ENCODE measurements at regions not wholly inside any gene's neighbourhood (a gene's known extent, or its start where the extent isn't known, plus 50 kb on each side); places are given as distances from the start of the nearest gene placed in this dataset.

DNA sequence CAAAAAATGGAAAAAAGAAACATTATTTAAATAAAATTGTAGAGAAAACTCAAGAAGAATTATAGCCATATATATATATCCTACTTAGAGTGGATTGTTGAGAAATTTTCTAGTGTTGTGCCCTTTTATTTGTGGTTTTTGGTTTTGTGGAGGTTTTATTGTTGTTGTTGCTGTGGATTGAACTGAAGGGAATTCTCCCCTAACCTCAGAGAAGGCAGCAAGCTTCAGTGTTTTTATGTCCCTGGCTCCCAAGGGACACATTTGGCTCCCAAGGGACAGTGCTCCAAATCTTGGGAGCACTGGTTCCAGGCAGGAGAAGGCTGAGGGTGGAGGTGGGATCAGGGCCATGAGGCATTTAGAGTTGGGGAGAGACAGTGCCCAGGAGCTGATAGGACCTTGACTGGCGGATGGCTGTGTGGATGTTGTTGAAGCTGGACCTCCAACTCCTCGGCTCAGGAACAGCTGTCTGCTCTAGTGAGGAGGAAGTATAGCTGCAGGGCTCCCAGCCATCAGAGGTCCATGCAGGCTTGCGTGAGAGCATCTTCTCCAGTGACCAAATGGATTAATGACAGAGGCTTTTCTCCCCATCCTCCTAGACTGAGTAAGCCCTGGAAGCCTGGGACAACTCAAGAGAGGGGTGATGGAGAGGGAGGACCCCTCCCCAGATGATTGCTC lies 100.5 kb downstream of the TEX35 start:
- Histone ChIP-seq H3K9ac (ENCODE audit: low read length) (no peak overlapping the region), H3K27ac (ENCODE audit: low read depth, low read length) (no peak overlapping the region), H3K4me1 (ENCODE audit: control insufficient read depth in 1 of 2, insufficient read depth in 2 of 2, low read length in 2 of 2) (peaks cover 0 to 37% of the 10 kb centered on the region in 2 experiments; a peak in 2 of 4 replicates), H3K9me2 (ENCODE audit: insufficient read depth) (no peaks in the 10 kb centered on the region), H2AFZ (ENCODE audit: low read depth, low read length, poor library complexity, severe bottlenecking) (no peak overlapping the region), H4K20me1 (ENCODE audit: insufficient read depth) (no peaks in the 10 kb centered on the region), H3K36me3 (ENCODE audit: control insufficient read depth in 1 of 2, insufficient read depth in 2 of 2, low read length in 2 of 2) (no peaks in the 10 kb centered on the region), H3K27me3 (ENCODE audit: insufficient read depth, low read length) (no peaks in the 10 kb centered on the region), H3K4me3 (replicated peaks in 1 of 2; ENCODE audit: low read depth in 1 of 2, low read length in 2 of 2) (no peak overlapping the region), H3K79me2 (ENCODE audit: insufficient read depth, low read length) (no peaks in the 10 kb centered on the region), H3K4me2 (ENCODE audit: low read length) (no peak overlapping the region), H3K9me3 (ENCODE audit: control insufficient read depth in 1 of 2, insufficient read depth in 1 of 2, low read depth in 1 of 2, low read length in 2 of 2) (no peaks in the 10 kb centered on the region)
- ATAC-seq (no peak), DNase-seq (ENCODE audit: low read depth, low spot score) (no peak)
- intact Hi-C loops (cut with micrococcal nuclease): no loop called here
- no peak for TF ChIP-seq EZH2 (IDR thresholded peaks at IDR 0.05)
- TF ChIP-seq, protein P1, sequence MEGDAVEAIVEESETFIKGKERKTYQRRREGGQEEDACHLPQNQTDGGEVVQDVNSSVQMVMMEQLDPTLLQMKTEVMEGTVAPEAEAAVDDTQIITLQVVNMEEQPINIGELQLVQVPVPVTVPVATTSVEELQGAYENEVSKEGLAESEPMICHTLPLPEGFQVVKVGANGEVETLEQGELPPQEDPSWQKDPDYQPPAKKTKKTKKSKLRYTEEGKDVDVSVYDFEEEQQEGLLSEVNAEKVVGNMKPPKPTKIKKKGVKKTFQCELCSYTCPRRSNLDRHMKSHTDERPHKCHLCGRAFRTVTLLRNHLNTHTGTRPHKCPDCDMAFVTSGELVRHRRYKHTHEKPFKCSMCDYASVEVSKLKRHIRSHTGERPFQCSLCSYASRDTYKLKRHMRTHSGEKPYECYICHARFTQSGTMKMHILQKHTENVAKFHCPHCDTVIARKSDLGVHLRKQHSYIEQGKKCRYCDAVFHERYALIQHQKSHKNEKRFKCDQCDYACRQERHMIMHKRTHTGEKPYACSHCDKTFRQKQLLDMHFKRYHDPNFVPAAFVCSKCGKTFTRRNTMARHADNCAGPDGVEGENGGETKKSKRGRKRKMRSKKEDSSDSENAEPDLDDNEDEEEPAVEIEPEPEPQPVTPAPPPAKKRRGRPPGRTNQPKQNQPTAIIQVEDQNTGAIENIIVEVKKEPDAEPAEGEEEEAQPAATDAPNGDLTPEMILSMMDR (IDR thresholded peaks at IDR 0.05 in 2 of 3, conservative IDR thresholded peaks at IDR 0.05 in 1 of 3; ENCODE audit: borderline replicate concordance in 1 of 3, insufficient read depth in 1 of 3, low read depth in 2 of 3, low read length in 2 of 3): no peak
- BruUV-seq (replicated peaks): no TSS peak
- POLR2A ChIA-PET: no interaction called here
- CTCF ChIA-PET: no interaction called here
- RAD21 ChIA-PET (ENCODE audit: low non-redundant PET in 1 of 2, low total read pairs in 2 of 2, uncharacterized antibody in 2 of 2, unreplicated experiment in 2 of 2): no interaction called here

GRCh38 chr1:178614286-178614685 lies 101.4 kb downstream of the TEX35 start:
- Histone ChIP-seq H3K4me3 (replicated peaks in 1 of 2; ENCODE audit: low read depth in 1 of 2, low read length in 2 of 2) (no peak overlapping the region), H3K4me2 (ENCODE audit: low read length) (no peak overlapping the region), H4K20me1 (ENCODE audit: insufficient read depth) (no peaks in the 10 kb centered on the region), H3K79me2 (ENCODE audit: insufficient read depth, low read length) (no peaks in the 10 kb centered on the region), H3K27ac (ENCODE audit: low read depth, low read length) (no peak overlapping the region), H2AFZ (ENCODE audit: low read depth, low read length, poor library complexity, severe bottlenecking) (peak overlapping the region; percentile 90), H3K4me1 (ENCODE audit: control insufficient read depth in 1 of 2, insufficient read depth in 2 of 2, low read length in 2 of 2) (peaks cover 0 to 28% of the 10 kb centered on the region in 2 experiments; a peak in 2 of 4 replicates), H3K9ac (ENCODE audit: low read length) (no peak overlapping the region), H3K9me3 (ENCODE audit: control insufficient read depth in 1 of 2, insufficient read depth in 1 of 2, low read depth in 1 of 2, low read length in 2 of 2) (no peaks in the 10 kb centered on the region), H3K9me2 (ENCODE audit: insufficient read depth) (no peaks in the 10 kb centered on the region), H3K36me3 (ENCODE audit: control insufficient read depth in 1 of 2, insufficient read depth in 2 of 2, low read length in 2 of 2) (no peaks in the 10 kb centered on the region), H3K27me3 (ENCODE audit: insufficient read depth, low read length) (no peaks in the 10 kb centered on the region)
- ChIA-PET POLR2A (no interaction called here), RAD21 (ENCODE audit: low non-redundant PET in 1 of 2, low total read pairs in 2 of 2, uncharacterized antibody in 2 of 2, unreplicated experiment in 2 of 2) (no interaction called here), CTCF (no interaction called here)
- intact Hi-C loops (cut with micrococcal nuclease): no loop called here
- TF ChIP-seq, protein P1 (IDR thresholded peaks at IDR 0.05 in 2 of 3, conservative IDR thresholded peaks at IDR 0.05 in 1 of 3; ENCODE audit: borderline replicate concordance in 1 of 3, insufficient read depth in 1 of 3, low read depth in 2 of 3, low read length in 2 of 3): no peak
- TF ChIP-seq RAD21 (IDR thresholded peaks at IDR 0.05; ENCODE audit: low read depth): peak; percentile 18; the same call in 1 of the 2 replicates
- no TSS peak for BruUV-seq (replicated peaks)
- DNase-seq (ENCODE audit: low read depth, low spot score) (no peak), ATAC-seq (peak; percentile 53; the same call in 1 of the 2 replicates)
